GM19193 (cell line): ENCODE measurements at regions not wholly inside any gene's neighbourhood (a gene's known extent, or its start where the extent isn't known, plus 50 kb on each side); places are given as distances from the start of the nearest gene placed in this dataset.

ENCODE experiments used
- POLR2A ChIP-seq: IDR thresholded peaks from 4 replicates; pipeline ENCODE4 v1.6.1; 2011; ENCODE audit not compliant: insufficient read depth, insufficient read length; ENCODE audit errors: extremely low read depth

GRCh38 chr1:34653110-34653509 lies 101.7 kb upstream of the GJB5 start:
- TF ChIP-seq POLR2A = no peak

- no peak for TF ChIP-seq POLR2A
These were observed 99.5 kb upstream of the GJB5 start for GRCh38 chr1:34655206-34655874.

GRCh38 chr1:34655875-34656240 lies 99.0 kb upstream of the GJB5 start:
- no peak for TF ChIP-seq POLR2A

GRCh38 chr1:34656299-34656698 lies 98.5 kb upstream of the GJB5 start:
- TF ChIP-seq POLR2A = no peak

GRCh38 chr1:34656731-34657130 lies 98.1 kb upstream of the GJB5 start:
- no peak for TF ChIP-seq POLR2A

GRCh38 chr1:34657266-34657665 lies 97.6 kb upstream of the GJB5 start:
- no peak for TF ChIP-seq POLR2A

GRCh38 chr1:34657849-34658248 lies 97.0 kb upstream of the GJB5 start:
- TF ChIP-seq POLR2A = no peak

- TF ChIP-seq POLR2A = no peak
These were observed 91.8 kb upstream of the GJB5 start for GRCh38 chr1:34663031-34663430.

- no peak for TF ChIP-seq POLR2A
These were observed 86.8 kb upstream of the GJB5 start for GRCh38 chr1:34668063-34668462.

- TF ChIP-seq POLR2A = no peak
These were observed 83.9 kb upstream of the GJB5 start for GRCh38 chr1:34670982-34671381.

- TF ChIP-seq POLR2A = no peak
These were observed 83.0 kb upstream of the GJB5 start for GRCh38 chr1:34671887-34672286.

- no peak for TF ChIP-seq POLR2A
These were observed 73.1 kb upstream of the GJB5 start for GRCh38 chr1:34681480-34682451.

GRCh38 chr1:34682452-34683223 lies 72.2 kb upstream of the GJB5 start:
- no peak for TF ChIP-seq POLR2A

GRCh38 chr1:34683616-34684015 lies 71.2 kb upstream of the GJB5 start:
- no peak for TF ChIP-seq POLR2A

GRCh38 chr1:34684266-34684665 lies 70.6 kb upstream of the GJB5 start:
- no peak for TF ChIP-seq POLR2A
